ENCODE measurements at regions not wholly inside any gene's neighbourhood (a gene's known extent, or its start where the extent isn't known, plus 50 kb on each side); places are given as distances from the start of the nearest gene placed in this dataset.

DNA sequence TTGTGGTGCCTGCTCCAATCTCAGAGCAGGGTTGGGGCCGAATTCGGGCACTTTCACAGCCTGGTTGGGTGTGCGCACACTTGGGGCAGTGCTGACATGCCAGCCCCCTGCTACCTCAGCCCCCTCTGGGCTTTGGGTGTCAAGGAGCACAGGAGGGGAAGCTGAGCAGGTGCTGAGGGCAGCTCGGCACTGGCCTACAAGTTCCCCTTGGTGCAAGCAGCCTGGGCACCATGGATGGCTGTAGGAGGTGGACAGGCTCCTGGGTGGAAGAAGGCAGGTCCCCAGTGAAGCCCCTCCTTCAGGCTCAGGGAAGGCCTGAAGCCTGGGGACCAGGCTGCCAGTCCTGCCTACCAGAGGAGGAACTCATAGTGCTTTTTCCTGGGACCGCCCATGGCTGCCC, 326.6 kb downstream of the NDFIP2 start:
- no peak overlapping the region for H3K4me3 ChIP-seq (ENCODE audit: low read length)
- no peak for TF ChIP-seq ZNF274 (IDR thresholded peaks at IDR 0.05; ENCODE audit: low read depth, low read length)

DNA sequence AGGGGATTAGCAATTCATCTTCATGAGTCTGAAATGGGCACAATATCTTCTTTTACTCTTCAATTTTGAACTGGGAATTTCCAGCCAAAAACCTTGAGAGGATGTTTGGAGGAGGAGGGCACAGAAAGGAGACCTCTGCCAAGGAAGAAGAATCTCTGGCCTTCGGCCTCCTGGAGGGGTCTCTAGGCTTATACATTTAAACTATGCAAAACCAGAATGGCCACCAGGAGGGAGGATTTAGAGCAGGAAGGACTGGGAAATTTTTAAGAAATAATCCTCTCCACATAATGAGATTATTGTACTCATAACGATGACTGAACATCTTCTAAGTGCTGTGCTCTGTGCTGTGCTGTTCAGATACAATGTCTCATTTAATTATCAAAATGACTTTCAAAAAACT, 325.9 kb downstream of the NDFIP2 start:
- H3K4me3 ChIP-seq (ENCODE audit: low read length) = no peak overlapping the region
- TF ChIP-seq ZNF274 (IDR thresholded peaks at IDR 0.05; ENCODE audit: low read depth, low read length) = no peak

DNA sequence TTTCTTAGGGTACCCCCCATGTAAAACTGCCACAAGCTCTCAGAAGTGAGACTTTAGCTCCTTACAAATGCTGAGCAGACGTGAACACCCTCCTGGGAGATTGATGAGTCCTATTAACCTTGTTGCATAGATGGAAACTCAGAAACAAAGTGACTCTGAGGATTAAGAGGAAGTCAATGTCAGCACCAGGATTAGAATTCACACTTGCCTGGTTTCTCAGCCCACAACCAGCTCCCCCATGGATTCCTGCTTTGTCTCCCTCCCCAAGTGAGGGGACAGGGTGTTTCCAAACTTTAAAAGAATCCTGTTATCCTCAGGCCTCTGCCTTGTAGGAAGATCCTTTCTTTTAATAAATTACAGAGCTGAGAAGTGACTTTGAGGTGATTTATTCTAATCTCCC, 324.4 kb downstream of the NDFIP2 start:
- no peak overlapping the region for H3K4me3 ChIP-seq (ENCODE audit: low read length)
- TF ChIP-seq ZNF274 (IDR thresholded peaks at IDR 0.05; ENCODE audit: low read depth, low read length) = no peak

DNA sequence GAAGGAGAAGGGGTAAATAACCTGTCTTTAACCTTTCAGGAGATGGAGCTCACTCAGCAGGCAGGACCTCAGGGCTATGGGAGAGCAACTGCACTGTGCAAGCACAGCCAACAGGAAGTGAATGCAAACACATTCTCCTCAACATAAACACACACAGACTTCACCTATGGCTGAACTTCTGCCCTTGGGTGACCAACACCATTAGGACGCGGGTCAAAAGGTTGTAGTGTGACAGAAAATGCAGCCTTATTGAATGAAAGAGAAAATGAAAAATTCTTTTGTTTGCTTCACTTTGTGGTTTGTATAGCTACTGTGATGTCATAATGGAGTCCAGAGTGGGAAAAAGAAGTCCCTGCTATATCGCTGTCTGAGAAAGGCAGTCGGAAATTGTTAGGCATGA, 323.0 kb downstream of the NDFIP2 start:
- no peak overlapping the region for H3K4me3 ChIP-seq (ENCODE audit: low read length)
- TF ChIP-seq ZNF274 (IDR thresholded peaks at IDR 0.05; ENCODE audit: low read depth, low read length) = no peak

DNA sequence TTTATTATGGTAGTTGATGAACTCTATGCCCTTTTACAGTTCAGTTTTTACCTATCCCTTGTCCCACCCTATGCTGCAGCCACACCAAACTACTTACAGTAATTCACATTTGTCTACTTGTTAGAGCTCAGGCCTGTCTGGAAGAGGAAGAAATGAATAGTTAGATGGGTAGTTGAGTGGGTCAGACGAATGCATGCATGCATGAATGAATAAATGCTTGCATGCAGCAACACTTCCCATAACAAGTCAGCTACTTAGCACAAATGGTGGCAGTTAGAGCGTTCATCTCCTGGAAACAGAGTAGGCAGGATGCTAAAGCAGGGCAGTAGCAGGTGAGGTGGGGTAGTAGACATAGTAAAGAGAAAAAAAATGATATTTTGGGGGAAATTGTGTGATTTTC, 322.3 kb downstream of the NDFIP2 start:
- no peak for TF ChIP-seq ZNF274 (IDR thresholded peaks at IDR 0.05; ENCODE audit: low read depth, low read length)
- H3K4me3 ChIP-seq (ENCODE audit: low read length) = no peak overlapping the region

DNA sequence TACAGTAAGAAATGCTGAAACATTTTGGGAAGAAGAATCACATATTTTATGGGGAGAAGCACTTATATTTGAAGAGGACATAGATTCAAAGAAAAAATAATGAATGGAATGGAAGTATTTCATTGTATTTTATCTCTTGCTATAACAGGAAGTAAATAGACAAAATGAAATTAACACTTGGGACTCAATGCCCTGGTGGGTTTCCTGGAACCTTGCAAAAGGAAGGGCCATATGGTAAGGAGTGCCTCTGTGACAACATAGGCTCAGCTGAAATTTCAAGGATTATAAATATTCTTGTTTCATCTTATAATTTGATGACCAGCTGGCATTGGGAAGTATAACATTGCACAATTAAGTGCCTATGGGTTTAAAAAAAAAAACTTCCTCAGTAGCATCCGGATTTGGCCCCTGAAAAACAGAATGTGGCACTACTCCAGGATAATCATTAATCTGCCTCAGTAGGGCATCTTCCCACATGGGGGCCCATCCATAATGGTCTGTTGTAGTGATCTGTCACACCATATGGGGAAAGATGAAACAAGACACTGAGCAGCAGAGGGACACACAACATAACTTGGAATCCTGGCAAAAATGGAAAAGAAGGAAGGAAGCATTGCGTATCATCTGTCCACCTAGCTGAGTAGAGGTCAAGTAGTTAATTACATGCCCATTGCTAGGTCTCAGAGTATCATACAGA, 321.6 kb downstream of the NDFIP2 start:
- no peak for TF ChIP-seq ZNF274 (IDR thresholded peaks at IDR 0.05; ENCODE audit: low read depth, low read length)
- no peak overlapping the region for H3K4me3 ChIP-seq (ENCODE audit: low read length)

DNA sequence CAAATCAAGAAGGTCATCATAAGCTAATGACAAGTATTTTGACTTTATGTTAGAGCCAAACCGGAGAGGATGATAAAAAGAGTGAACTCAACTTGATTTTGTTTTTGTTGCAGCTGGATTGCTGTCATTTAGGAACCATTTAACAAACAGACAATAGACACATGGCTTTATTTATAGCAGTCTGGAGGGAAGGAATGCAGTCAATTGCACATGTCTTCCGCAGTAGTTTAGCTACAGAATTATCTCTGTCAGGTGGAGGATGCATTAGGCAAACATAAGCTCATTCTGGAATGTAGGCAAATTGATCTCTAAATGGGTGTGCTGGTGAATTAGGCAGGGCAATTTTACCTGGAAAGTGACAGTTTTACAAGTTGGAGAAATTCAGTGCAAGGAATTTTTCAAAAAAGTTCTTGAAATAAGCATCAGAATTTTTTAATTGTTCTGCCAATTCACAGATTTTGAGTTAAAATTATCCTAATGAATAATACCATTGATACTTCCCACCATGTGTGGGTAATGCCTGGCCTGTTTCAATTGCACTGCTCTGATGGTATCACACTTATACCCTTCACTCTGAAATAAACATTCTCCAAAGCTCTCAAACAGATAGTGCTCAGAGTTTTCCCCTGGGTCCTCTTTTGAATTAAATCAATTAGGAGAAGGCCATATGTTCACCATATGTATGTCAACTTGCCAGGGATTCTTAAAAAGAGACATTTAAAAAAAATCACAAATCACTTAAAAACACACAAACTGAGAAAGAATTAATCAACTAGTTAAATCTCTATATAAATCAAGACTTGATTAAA, 318.3 kb downstream of the NDFIP2 start:
- TF ChIP-seq ZNF274 (IDR thresholded peaks at IDR 0.05; ENCODE audit: low read depth, low read length) = no peak
- no peak overlapping the region for H3K4me3 ChIP-seq (ENCODE audit: low read length)

DNA sequence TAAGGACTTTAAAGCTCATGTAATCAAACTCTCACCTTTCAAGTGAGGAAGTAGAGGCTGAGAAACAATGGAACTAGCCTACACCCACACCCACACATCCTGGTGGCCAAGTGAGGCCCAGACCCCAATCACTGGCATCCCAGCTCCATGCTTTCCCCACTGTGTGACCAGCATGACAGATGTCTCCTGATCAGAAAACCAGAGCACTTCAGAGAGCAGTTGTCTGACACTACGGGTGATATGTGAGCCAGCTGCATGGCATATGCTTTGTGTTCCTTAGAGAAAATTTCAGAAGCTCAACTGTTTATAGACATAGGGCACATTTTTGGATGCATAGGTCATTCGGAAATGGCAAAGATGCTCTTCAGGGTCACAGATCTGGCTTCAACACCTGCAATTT, 315.2 kb downstream of the NDFIP2 start:
- no peak for TF ChIP-seq ZNF274 (IDR thresholded peaks at IDR 0.05; ENCODE audit: low read depth, low read length)
- no peak overlapping the region for H3K4me3 ChIP-seq (ENCODE audit: low read length)

DNA sequence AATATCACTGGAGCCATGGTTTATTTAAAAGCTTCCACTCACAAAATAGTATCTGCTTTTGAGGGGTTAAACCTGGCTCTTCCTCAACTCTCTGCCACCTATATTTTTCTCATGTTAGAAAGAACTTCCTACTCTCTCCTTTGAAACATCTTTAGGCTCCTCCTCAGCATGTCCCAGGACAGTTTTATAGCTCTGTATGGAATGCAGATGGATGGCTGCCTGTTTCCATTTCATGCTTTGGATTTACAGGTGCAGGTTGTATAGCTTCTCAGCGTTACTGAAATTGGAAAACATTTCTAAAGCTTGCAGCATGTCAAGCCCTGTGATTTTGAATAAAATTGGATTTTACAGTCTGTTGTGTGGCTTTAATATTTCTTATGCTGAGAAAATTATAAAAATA, 314.0 kb downstream of the NDFIP2 start:
- TF ChIP-seq ZNF274 (IDR thresholded peaks at IDR 0.05; ENCODE audit: low read depth, low read length) = no peak
- H3K4me3 ChIP-seq (ENCODE audit: low read length) = no peak overlapping the region

DNA sequence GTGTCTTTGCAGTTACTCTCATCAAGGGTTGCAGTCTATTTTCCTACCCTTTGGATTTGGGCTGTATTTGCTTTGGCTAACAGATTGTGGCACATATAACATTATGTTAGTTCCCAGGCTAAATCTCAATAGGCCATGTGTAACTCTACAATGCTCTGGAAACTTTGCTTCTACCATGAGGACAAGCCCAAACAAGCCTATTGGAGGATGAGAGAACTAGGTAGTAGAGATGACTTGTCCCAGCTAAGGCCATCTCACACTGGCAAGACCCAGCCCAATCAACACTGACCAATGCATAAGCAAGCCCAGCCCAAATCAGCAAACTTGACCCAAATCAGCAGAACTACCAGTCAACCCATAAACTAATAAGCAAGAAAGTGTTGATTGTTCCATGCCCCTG, 311.8 kb downstream of the NDFIP2 start:
- no peak for TF ChIP-seq ZNF274 (IDR thresholded peaks at IDR 0.05; ENCODE audit: low read depth, low read length)
- H3K4me3 ChIP-seq (ENCODE audit: low read length) = no peak overlapping the region

DNA sequence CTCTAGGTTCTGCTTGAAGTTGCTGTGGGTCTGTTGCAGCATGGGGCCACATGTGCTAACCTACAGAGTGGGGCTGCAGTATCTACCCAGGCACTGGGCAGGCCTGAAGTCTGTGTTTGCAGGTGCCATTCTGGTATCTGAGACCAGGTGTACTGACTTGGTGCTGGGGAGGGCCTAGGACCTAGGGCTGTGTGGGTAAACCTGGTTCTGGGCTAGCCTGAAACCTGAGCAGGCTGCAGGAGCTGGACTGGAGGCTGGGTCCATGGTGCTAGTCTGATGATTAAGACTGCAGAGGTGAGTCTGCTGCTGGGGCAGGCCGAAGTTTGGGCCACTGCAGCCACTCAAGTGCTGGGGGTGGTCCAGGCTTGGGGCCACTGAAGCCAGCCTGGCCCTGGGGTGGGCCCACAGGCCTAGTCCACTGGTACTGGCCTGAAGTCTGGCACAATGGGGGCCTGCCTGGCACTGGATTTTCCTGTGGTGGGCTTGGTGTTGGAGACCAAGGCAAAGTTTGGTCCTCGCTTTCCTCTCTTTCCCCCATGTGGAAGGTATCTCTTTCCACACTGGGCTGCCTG, 310.6 kb downstream of the NDFIP2 start:
- no peak overlapping the region for H3K4me3 ChIP-seq (ENCODE audit: low read length)
- TF ChIP-seq ZNF274 (IDR thresholded peaks at IDR 0.05; ENCODE audit: low read depth, low read length) = no peak

DNA sequence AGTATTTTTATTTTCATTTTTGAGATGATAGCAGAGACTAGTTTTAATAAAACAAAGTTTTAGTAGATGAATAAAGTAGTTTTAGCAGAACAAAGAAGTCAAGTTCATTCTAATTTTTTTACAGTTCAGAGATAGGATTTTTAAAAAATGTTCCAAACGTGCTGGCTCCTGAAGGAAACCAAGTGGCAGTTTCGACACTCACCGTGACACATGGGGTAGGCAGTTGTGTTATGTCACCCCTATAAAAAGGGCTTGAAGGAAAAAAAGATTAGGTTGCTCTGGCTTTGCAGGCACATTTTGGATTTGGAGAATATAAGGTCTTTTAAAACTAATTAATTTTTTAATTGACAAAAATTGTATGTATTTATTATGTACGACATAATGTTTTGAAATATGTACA, 305.2 kb downstream of the NDFIP2 start:
- TF ChIP-seq ZNF274 (IDR thresholded peaks at IDR 0.05; ENCODE audit: low read depth, low read length) = no peak
- no peak overlapping the region for H3K4me3 ChIP-seq (ENCODE audit: low read length)

DNA sequence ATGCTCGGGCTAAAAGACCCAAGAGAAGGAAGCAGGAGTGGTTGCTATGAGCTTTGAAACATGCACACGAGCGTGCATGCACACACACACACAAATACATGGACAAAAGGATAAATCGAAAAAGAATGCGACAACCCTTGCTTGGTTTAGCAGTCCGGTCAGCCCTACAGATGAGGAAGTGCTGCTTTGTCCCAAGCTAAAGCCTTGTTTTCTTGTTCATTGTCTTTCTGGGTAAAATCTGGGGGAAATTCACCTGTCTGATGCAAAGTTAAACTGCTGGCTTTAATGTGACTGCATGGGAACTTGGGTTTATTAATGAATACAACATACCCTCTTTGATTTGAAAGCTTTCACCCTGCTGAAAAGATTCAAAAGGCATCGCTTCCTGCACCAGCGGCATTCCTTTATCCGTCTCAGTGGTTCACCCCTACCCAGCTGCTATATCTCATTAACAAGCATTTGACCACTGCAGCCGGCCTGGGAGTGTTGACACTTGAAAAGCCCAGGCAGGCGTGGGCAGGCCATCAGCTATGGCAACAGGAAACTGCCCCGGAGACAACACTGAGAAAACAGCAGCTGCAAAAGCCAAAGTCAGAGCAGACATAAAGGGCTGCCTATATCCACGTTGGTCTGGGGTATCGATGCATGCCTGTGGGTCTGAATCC, 301.7 kb downstream of the NDFIP2 start:
- TF ChIP-seq ZNF274 (IDR thresholded peaks at IDR 0.05; ENCODE audit: low read depth, low read length) = no peak

DNA sequence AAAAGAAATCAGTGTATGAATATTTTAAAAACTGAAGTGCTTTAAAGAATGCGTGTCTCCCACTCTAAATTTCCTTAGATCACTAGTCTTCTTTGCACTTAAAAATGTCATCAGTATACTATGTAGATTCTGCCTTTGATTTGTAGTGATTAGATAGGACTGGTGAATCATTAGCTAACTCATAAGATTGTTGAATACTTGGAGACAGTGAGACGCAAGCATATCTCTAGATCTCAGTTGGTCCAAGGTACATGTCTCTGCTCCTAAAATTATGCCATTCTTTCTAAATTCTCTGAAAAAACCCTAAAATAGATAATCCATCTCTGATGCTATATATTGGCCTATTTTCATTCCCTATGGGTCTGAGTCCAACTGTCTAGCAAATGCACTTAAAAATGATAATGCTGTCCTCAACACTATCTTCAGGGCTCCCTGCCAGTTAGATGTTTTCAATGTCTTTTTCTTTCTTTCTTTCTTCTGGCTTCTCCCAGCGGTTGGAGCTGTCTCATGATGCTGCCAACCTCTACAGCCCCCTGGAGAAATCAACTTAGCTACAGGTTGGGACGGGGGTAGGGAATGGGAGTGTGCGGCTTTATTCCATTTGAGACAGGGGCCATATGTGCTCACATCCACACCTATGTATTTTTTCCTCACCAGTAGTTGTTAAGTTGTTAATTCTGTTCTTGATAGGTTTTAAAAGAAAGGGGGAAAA, 301.0 kb downstream of the NDFIP2 start:
- no peak for TF ChIP-seq ZNF274 (IDR thresholded peaks at IDR 0.05; ENCODE audit: low read depth, low read length)

More for the DNA sequence above, 301.7 kb downstream of the NDFIP2 start:
- H3K4me3 ChIP-seq (ENCODE audit: low read length) = no peak overlapping the region

More for the DNA sequence above, 301.0 kb downstream of the NDFIP2 start:
- H3K4me3 ChIP-seq (ENCODE audit: low read length) = no peak overlapping the region

Data from GM08714 (cell line).